Activated CD4-positive, alpha-beta T cell treated with anti-CD3 and anti-CD28 coated beads for 48 hours (primary cell): ENCODE measurements at regions not wholly inside any gene's neighbourhood (a gene's known extent, or its start where the extent isn't known, plus 50 kb on each side); places are given as distances from the start of the nearest gene placed in this dataset.
"Not testable (repeated sequence)": the region's sequence is repeated elsewhere in the genome, so short reads cannot be mapped to it uniquely, and the experiment has no call there.

ENCODE experiments used
- DNase-seq: peaks from one replicate; pipeline ENCODE4 v3.0.0-alpha.2; 2020

DNA sequence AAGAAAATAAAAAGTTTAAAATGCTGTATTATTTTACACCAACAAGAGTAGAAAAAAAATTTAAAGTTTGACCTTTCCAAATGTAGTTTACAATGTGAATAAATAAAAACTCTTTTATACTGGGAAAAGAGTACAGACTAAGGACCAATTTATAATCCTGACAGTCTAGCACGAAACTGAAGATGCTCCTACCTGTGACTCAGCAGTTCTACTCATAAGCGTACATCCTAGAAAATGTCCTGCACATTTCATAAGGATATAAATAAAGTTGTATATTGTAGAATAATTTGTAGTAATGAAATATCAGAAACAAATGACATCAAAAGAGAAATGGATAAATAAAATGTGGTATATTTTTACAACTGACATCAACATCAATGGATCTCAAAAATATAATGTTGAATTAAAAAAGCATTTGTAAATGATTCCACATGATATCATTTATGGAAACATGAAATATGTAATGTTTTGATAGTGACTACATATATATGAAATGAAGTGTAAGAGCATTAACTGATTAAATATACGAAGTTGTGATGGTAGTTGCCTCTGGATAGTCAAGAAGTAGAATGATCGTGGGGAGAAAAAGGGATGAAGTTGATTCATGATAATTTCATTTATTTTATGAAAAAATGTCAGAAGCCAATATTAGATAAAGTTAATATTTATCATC, 161.3 kb upstream of the CBLB start:
- no peak for DNase-seq

DNA sequence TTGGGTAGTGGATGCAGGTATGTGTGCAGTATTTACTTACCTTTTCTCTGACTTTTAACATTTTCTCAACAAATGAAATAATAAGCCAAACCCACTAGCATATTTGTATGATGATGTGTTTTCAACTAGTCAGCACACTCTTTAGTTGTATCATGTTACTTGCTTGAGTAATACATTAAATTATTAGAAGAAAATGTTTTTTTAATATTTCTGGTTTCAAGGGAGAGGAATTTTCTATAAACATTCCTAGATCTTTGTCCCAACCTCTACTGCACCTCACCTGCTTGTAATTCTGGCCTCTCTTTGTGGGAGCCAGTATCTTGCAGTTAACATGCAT, 161.8 kb upstream of the CBLB start:
- DNase-seq = no peak

DNA sequence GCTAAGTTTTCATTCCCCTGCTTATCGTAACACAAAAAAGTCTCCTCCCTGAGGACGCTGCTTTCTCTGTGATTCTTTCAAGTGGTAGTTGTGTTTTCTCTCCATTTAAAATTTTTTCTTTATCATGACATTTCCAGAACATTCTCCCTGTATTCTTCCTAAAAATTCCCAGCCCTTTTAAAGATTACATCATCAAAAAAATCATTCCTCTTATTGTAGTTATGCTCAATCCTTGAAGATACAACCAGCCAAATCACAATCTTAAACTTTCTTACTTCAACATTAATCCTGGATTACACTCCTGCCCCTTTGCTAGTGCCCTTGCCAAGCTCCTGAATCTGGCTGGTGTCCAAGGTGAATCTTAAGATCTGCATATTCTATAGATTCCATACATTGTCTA, 163.7 kb upstream of the CBLB start:
- no peak for DNase-seq

DNA sequence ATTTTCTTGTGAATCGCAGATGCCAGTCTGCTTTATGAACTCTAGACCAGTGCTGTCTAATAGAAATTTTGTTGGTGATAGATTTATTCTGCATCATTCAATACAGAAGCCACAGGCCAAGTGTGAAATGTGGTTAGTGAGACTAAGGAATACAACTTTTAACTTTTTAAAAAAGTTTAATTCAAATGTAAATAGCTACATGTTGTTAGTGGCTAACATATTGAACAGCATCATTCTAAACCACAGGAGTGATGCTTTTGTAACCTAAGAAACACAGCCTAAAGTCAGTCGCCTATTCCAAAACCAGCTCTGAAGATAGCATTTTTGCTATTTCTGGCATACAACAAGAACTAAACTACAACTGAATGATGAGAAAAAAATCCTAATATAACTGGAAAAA, 164.8 kb upstream of the CBLB start:
- DNase-seq = no peak

DNA sequence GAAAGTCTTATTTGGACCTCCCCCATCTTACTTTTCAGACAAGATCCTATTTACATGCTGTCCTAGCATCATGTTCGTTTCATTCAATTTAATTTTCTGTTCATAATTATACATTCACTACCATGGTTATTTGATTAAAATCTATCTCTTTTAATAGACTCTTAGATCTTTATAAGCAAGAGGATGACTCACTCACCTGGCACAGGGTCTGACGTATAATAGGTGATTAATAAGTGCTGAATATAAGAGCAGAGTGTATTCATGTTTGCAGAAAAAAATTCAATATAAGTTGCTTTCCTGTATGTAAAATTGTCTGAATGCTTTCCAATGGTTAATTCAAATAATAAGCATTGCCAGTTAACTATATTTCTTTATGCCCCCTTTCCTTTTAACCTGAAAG, 165.5 kb upstream of the CBLB start:
- DNase-seq = no peak

DNA sequence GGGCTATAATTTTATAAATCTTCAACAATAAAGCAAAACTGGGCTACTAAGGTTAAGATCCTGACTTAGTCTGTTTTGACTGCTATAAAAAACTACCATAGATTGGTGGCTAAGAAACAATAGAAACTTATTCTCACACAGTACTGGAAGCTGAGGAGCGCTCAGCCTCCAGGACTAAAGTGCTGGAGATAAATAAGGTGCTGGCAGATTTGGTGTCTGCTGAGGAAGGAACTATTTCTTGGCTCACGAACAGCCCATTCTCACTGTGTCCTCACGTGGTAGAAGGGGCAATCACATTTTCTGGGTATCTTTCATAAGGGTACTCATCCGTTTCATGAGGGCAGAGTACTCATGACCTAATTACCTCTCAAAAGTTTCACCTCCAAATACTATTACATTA, 166.8 kb upstream of the CBLB start:
- DNase-seq = no peak

DNA sequence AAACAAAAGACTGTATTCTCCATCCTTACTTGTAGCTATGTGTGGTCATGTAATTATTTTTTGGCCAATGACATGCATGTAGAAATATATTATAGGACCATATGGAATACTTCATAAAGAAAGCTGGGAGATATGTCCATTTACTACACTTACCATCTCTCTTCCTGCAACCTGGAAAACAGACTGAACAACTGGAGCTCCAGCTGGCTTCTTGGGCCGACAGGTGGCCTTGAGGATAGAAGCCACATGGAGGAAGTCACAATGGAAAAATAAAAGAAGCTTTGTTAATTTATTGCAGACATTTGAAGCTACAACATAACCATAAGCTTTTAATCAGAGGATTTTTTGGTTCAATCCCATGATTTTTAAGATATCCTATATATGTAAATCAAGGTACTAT, 167.9 kb upstream of the CBLB start:
- no peak for DNase-seq

DNA sequence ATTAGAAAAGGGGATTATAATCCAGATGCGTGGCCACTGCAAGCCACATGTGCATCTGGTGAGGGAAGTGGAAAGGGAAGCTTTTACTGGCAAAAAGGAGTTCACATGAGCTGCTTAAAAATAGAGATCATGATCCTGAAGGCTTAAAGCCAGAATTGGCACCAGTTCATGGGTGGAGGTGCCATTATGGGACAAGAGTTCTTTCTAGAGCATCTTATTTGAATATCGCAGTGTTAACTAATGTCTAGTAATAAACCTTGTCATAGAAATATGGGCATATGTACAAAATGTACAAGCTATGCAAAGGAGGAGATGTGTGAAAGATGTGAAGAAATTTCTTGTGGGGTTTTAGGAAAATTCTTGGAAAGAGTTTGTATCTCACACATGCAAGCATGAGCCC, 178.4 kb upstream of the CBLB start:
- no peak for DNase-seq

DNA sequence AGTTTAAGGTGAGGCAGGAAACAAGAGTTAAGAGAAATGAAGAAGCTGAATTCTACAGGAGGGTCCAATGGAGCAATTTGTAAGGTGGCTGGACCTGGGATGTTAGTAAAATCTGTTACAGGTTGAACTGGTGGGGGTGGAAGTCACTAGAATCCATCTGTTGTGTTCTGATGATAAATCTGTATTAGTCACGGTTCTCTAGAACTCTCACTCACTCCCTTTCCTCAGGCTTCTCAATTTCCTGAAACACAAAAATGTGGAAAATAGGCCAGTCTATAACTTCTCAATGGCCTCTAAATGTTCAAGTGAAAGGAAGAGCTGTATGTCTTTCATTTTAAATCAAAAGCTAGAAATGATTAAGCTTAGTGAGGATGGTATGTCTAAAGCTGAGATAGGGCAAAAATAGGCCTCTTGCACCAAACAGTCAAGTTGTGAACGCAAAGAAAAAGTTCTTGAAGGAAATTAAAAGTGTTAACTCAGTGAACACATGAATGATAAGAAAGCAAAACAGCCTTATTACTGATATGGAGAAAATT, 180.2 kb upstream of the CBLB start:
- DNase-seq = no peak

DNA sequence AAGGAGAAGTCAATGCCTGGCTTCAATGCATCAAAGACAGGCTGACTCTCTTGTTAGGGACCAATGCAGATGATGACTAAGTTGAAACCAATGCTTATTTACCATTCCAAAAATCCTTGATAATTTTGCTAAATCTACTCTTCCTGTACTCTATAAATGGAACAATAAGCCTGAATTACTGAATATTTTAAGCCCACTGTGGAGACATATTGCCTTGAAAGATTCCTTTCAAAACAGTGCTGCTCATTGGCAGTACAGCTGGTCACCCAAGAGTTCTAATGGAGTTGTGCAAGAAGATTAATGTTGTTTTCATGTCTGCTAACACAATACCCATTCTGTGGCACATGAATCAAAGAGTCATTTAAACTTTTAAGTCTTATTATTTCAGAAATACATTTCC, 181.0 kb upstream of the CBLB start:
- no peak for DNase-seq

DNA sequence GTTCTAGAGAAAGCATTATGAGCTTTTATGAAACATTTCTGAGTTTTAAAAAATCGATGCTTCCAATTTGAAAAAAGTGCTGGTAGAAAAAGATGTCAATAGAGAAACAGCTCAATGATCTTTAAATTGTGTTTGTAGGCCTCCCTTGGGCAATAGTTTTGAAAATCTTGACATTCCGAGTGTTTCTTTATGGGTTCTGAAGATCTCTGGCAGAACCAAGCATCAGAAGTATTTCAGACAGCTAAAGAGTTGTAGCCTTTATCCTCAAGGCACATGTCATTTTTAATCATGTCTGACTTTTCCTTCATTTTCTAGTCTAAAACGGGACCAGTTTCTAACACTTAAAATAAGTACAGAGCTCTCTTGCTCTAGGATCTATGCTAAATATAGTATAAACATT, 188.1 kb upstream of the CBLB start:
- no peak for DNase-seq

DNA sequence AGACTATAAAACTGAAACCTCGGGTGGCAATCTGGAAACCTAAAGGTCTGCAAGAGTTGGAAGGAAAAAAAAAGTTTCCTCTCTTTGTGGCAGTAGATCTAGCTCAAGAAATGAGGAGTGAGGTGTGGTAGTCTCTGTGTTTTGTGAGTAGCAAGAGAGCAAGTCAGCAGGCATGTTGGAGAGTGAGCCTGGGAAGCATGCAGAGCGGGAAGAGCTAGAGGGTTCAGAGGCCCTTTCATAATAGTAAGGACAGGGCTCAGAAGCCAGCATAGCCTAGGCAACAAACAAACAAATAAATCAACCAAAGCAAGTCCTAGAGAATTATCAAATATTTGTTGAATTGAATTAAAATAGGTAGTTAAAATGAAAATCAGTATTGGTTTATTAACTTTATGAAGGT, 189.7 kb upstream of the CBLB start:
- no peak for DNase-seq

DNA sequence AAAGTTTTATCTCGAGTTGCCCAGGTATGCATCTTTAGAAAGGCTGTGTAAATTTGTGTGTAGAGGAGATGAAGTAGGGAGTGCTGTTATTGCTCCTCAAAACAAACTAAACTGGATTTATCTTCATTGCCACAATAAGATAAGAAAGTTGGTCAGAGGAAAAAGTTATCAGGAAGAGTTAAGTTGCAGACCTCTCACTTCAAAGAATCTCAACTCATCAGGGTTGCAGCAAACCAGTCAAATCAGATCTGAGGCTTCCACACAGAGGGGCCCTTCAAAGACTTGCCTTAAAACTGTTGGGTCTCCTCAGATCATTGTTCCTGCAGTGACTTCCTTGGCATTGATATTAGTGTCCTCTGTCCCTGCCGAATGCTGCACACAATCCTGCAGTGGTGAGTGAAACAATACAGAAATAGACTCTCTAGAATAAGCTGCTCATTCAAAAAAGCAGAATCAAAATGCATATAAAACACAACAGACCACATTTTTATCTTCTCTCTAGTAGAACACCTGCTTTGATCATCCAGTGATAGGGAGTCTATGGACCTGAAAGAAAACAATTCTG, 191.2 kb upstream of the CBLB start:
- DNase-seq = no peak

DNA sequence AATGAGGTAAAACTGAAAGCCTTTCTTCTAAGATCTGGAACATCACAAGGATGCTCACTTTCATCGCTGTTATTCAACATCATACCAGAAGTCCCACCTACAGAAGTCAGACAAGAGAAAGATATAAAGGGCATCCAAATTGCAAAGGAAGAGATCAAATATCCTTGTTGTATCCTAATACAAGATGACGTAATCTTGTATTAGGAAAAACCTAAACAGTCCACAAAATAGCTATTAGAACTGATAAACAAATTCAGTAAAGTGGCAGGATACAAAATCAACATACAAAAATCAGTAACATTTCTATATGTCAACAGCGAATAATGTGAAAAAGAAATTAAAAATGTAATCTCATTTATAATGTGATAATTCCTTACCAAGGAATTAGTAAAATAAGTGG, 195.1 kb upstream of the CBLB start:
- no peak for DNase-seq

DNA sequence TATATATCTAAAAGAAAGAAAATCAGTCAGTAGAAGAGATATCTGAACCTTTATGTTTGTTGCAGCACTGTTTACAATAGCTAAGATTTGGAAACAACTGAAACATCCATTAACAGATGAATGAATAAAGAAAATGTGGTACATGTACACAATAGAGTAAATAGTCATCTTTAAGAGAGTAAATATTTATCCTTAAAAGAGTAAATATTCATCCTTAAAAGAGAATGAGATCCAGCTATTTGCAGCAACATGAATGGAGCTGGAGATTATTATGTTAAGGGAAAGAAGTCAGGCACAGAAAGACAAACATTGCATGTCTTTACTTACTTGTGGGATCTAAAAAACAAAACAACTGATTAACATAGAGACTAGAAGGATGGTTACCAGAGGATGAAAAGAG, 197.0 kb upstream of the CBLB start:
- DNase-seq = no peak

DNA sequence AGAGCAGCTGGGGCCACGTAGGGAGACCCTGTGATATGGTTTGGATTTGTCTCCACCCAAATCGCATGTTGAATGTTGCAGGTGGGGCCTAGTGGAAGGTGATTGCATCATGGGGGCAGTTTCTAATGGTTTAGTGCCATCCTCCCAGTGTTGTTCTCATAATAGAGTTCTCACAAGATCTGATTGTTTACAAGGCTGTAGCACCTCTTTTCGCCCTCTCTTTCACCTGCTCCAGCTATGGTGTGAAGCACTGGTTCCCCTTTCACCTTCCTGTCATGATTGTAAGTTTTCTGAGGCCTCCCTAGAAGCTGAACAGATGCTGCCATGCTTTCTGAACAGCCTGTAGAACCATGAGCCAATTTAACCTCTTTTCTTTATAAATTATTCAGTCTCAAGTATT, 198.9 kb upstream of the CBLB start:
- no peak for DNase-seq

DNA sequence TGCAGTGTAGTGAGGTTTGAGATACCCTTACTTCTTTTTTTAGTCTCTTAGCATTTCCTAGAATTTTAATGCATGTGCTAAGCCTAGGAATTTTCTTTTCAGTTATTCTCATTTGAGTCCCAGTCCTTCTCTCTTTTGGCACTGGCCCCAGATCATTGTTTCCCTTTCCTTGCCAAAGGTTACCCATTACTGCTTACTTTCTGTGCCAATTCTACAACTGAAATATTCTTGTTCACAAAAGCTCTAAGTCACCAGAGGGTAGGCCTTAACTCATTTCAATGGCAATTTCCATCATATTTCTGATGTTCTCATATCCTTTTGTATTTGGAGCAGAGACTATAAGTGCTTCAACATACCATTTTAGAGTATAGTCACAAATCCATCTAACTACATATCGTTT, 199.6 kb upstream of the CBLB start:
- DNase-seq = no peak

DNA sequence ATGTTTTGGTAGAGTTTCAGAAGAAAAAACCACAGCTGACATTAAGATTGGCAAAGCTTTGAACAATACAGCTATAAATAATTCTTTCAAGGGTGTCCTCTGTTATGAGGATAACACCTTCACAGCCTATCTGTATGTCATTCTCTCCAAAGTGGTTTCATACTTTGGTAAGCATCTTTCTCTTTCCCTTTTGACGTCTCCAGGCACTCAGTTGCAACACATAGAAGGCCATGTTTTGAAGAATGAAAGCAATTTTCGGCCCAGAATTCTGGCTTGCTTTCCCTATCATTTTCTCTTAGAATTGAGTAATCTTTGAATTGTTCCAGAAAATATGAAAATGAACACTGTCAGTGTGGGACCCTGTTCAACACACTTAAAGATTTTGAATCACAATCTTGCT, 200.0 kb upstream of the CBLB start:
- no peak for DNase-seq

DNA sequence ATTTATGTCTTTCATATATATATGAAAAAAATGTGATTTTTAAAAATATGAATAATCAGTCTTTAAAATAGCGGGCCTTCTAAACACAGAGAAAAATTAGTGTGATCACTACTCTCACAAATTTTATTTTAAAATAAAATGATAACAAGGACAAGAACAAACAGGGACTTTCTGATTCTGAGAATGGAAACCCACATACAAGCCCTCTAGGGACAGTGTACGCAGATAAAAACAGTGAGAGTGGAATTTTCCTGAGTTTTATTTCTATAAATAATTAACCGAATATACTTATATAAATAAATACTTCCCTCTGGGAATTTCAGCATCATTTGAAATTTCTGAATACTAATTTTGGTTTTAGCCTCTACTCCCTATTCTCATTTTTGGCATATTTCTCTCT, 201.4 kb upstream of the CBLB start:
- DNase-seq = no peak

DNA sequence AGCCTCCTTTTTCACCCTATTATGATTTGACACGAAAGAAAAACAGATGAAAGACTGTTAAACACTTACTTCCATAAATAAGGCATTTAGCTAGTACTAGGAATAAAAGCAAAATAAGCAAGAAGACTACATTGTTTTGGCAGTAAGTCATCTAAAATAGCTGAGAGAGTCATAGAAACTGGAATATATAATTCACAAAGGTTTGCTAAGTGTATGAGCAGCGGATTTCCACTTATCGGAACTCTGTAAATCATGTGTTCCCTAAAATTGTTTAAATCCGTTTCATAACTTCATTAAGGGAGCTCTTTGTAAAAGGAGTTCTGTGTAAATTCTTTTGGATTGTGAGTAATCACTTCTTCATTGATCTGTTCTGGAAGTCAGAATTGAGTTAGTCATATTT, 202.5 kb upstream of the CBLB start:
- no peak for DNase-seq

DNA sequence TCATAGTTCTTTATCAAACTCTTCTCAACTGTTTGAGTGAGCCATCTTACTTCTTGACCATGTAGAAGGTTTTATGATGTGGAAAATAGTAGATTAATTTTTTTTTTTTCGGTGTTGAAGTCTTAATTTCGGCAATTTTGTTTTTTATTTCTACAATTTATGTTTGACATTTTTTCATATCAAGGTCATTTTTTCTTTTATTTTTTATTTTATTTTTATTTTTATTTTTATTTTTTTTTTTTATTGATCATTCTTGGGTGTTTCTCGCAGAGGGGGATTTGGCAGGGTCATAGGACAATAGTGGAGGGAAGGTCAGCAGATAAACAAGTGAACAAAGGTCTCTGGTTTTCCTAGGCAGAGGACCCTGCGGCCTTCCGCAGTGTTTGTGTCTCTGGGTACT, 203.8 kb upstream of the CBLB start:
- not testable (repeated sequence) for DNase-seq

DNA sequence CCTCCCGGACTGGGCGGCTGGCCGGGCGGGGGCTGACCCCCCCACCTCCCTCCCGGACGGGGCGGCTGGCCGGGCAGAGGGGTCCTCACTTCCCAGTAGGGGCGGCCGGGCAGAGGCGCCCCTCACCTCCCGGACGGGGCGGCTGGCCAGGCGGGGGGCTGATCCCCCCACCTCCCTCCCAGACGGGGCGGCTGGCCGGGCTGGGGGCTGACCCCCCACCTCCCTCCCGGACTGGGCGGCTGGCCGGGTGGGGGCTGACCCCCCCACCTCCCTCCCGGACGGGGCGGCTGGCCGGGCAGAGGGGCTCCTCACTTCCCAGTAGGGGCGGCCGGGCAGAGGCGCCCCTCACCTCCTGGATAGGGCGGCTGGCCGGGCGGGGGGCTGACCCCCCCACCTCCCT, 205.0 kb upstream of the CBLB start:
- DNase-seq = not testable (repeated sequence)

DNA sequence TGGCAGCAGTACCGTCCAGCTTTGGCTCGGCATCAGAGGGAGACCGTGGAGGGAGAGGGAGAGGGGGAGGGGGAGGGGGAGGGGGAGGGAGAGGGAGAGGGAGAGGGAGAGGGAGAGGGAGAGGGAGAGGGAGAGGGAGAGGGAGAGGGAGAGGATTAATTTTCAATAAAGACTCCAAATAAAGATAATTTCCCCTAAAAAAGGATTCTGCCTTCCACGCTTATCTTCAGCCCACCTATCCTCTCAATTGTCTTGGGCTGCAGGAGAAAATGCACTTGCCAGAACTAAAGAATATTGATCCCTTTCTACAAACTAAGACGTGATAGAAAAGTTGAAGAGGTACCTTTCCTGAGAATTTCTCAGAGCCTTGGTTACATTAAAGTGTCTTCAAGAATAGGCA, 206.9 kb upstream of the CBLB start:
- not testable (repeated sequence) for DNase-seq

DNA sequence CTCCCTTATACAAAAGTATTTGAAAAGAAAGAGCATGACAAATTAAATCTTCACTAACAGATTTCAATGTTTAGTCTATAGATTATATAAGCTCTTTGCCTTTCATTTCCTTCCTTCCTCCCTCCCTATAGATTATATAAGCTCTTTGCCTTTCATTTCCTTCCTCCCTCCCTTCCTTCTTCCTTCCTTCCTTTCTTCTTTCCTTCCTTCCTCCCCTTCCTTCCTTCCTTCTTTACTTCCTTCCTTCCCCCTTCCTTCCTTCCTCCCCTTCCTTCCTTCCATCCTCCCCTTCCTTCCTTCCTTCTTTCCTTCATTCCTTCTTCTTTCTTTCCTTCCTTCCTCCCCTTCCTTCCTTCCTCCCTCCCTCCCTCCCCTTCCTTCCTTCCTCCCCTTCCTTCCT, 209.8 kb upstream of the CBLB start:
- DNase-seq = no peak

DNA sequence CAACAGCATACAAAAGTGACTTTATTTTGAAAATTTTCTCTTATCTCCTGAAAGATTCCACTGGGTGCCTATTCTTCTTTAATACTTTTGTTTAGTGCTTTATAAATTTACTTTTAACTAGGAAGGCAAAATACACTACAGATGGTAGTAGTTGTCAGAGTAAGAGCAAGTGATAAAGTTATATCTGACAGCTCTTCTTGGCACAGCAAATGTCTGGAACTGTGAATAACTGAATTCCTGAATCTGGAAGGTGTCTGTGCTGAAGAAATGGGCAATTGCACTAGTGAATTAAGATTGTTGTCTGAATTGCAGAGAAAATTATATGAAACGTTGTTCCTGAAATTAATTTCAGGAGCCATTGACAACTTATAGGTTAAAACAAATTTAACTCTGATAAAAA, 213.8 kb upstream of the CBLB start:
- DNase-seq = no peak
